Activated CD8-positive, alpha-beta T cell treated with anti-CD3 and anti-CD28 coated beads for 36 hours (primary cell): ENCODE measurements at regions not wholly inside any gene's neighbourhood (a gene's known extent, or its start where the extent isn't known, plus 50 kb on each side); places are given as distances from the start of the nearest gene placed in this dataset.

Source experiments
- ATAC-seq: fragments of 200-7000 bp; cut with Tn5 transposase; one replicate; pipeline ENCODE4 v1.10.0; 2021; ENCODE audit warnings: mild to moderate bottlenecking, moderate library complexity
- CTCF ChIA-PET: fragments of 350-600 bp; sonication (Branson Sonifier 250); formaldehyde crosslinking; loops from one replicate; lab custom pipeline; 2021; ENCODE audit warnings: antibody characterized with exemption; lab: Charles Lee
- POLR2A ChIA-PET: fragments of 350-600 bp; sonication (Branson Sonifier 250); formaldehyde crosslinking; loops from one replicate; lab custom pipeline; 2021; ENCODE audit warnings: antibody characterized with exemption; lab: Charles Lee
- DNase-seq: peaks from one replicate; pipeline ENCODE4 v3.0.0-alpha.2; 2020
- H3K27ac Mint-ChIP-seq: one replicate; pipeline ENCODE4 v1.8.0; 2021; ENCODE audit warnings: mild to moderate bottlenecking, mixed read lengths
- H3K27me3 Mint-ChIP-seq: one replicate; pipeline ENCODE4 v1.8.0; 2021; ENCODE audit warnings: mixed read lengths
- H3K36me3 Mint-ChIP-seq: one replicate; pipeline ENCODE4 v1.8.0; 2021; ENCODE audit warnings: low read depth, mixed read lengths
- H3K4me1 Mint-ChIP-seq: one replicate; pipeline ENCODE4 v1.8.0; 2021; ENCODE audit warnings: low read depth, mixed read lengths
- H3K4me3 Mint-ChIP-seq: one replicate; pipeline ENCODE4 v1.8.0; 2021; ENCODE audit warnings: mild to moderate bottlenecking, moderate library complexity, mixed read lengths
- H3K9me3 Mint-ChIP-seq: one replicate; pipeline ENCODE4 v1.8.0; 2021; ENCODE audit warnings: mixed read lengths
- CTCF ChIP-seq: fragments of 200-600 bp; IDR thresholded peaks from one replicate; pipeline ENCODE4 v1.8.0; 2022; ENCODE audit warnings: antibody characterized with exemption, mild to moderate bottlenecking
- intact Hi-C: fragments of 100-400 bp; cut with micrococcal nuclease; formaldehyde crosslinking; loops from one replicate; pipeline ENCODE4 v1.10.0; 2022

GRCh38 chr13:88376760-88377388, 705.7 kb downstream of the SLITRK5 start:
- H3K27ac Mint-ChIP-seq = no peak overlapping the region
- ATAC-seq (no peak), DNase-seq (no peak)
- CTCF ChIA-PET = no interaction called here
- no peaks in the 10 kb centered on the region for H3K36me3 Mint-ChIP-seq
- intact Hi-C loops = no loop called here
- POLR2A ChIA-PET = no interaction called here
- H3K4me1 Mint-ChIP-seq = no peaks in the 10 kb centered on the region
- peaks cover 3% of the 10 kb centered on the region for H3K9me3 Mint-ChIP-seq
- no peaks in the 10 kb centered on the region for H3K27me3 Mint-ChIP-seq
- H3K4me3 Mint-ChIP-seq = no peak overlapping the region
- TF ChIP-seq CTCF = no peak

GRCh38 chr13:88377852-88378251, 706.7 kb downstream of the SLITRK5 start:
- no peak for DNase-seq
- CTCF ChIA-PET = no interaction called here
- no peak for TF ChIP-seq CTCF
- Mint-ChIP-seq H3K4me3 (no peak overlapping the region), H3K36me3 (no peaks in the 10 kb centered on the region), H3K4me1 (no peaks in the 10 kb centered on the region), H3K27me3 (no peaks in the 10 kb centered on the region), H3K27ac (no peak overlapping the region), H3K9me3 (peaks cover 3% of the 10 kb centered on the region)
- POLR2A ChIA-PET = no interaction called here
- no peak for ATAC-seq
- intact Hi-C loops = no loop called here

GRCh38 chr13:88384542-88384941, 713.4 kb downstream of the SLITRK5 start:
- no peak overlapping the region for H3K27ac Mint-ChIP-seq
- CTCF ChIA-PET = no interaction called here
- no peak for TF ChIP-seq CTCF
- ATAC-seq (no peak), DNase-seq (no peak)
- POLR2A ChIA-PET = no interaction called here
- H3K36me3 Mint-ChIP-seq = no peaks in the 10 kb centered on the region
- H3K4me3 Mint-ChIP-seq = no peak overlapping the region
- no peaks in the 10 kb centered on the region for H3K4me1 Mint-ChIP-seq
- peaks cover 3% of the 10 kb centered on the region for H3K9me3 Mint-ChIP-seq
- H3K27me3 Mint-ChIP-seq = no peaks in the 10 kb centered on the region
- intact Hi-C loops = no loop called here

GRCh38 chr13:88395804-88396203, 724.6 kb downstream of the SLITRK5 start:
- ATAC-seq (no peak), DNase-seq (no peak)
- ChIA-PET POLR2A (no interaction called here), CTCF (no interaction called here)
- Mint-ChIP-seq H3K9me3 (peaks cover 5% of the 10 kb centered on the region), H3K4me1 (no peaks in the 10 kb centered on the region), H3K36me3 (no peaks in the 10 kb centered on the region), H3K4me3 (no peak overlapping the region), H3K27ac (no peak overlapping the region), H3K27me3 (no peaks in the 10 kb centered on the region)
- no peak for TF ChIP-seq CTCF
- intact Hi-C loops = no loop called here

- TF ChIP-seq CTCF = no peak
- intact Hi-C loops = no loop called here
- ATAC-seq (no peak), DNase-seq (no peak)
- no peaks in the 10 kb centered on the region for H3K27me3 Mint-ChIP-seq
- ChIA-PET POLR2A (no interaction called here), CTCF (no interaction called here)
- no peaks in the 10 kb centered on the region for H3K4me1 Mint-ChIP-seq
- H3K27ac Mint-ChIP-seq = no peak overlapping the region
- no peaks in the 10 kb centered on the region for H3K36me3 Mint-ChIP-seq
- peaks cover 2% of the 10 kb centered on the region for H3K9me3 Mint-ChIP-seq
- H3K4me3 Mint-ChIP-seq = no peak overlapping the region
These were observed 740.5 kb downstream of the SLITRK5 start for GRCh38 chr13:88411696-88412095.
